GM23338 (cell line): ENCODE measurements at regions not wholly inside any gene's neighbourhood (a gene's known extent, or its start where the extent isn't known, plus 50 kb on each side); places are given as distances from the start of the nearest gene placed in this dataset.
A peak's percentile ranks its signal among the peaks of the same experiment; 100 is the strongest.

Experiments
- ATAC-seq: fragments of 200-7000 bp; cut with Tn5 transposase; 3 replicates; pipeline ENCODE4 v1.9.1; 2020
- DNase-seq: peaks from one replicate; pipeline ENCODE4 v3.0.0-alpha.2; 2015; ENCODE audit warnings: low spot score
- H2AFZ ChIP-seq: fragments of 200-600 bp; sonication (generic); 2 replicates; pipeline ENCODE4 v1.8.0; 2016; ENCODE audit warnings: antibody characterized with exemption, mild to moderate bottlenecking, moderate library complexity
- H3F3A ChIP-seq: fragments of 200-600 bp; sonication (generic); replicated peaks from 2 replicates; pipeline ENCODE4 v1.8.0; 2017; ENCODE audit warnings: antibody characterized with exemption, mixed run types, low read depth
- H3K27ac ChIP-seq: fragments of 200-600 bp; sonication (generic); 2 replicates; pipeline ENCODE4 v1.6.1; 2016; ENCODE audit warnings: low read depth
- H3K27me3 ChIP-seq: fragments of 200-600 bp; sonication (generic); 2 replicates; pipeline ENCODE4 v1.8.0; 2016; ENCODE audit warnings: mild to moderate bottlenecking, mixed run types, moderate library complexity; ENCODE audit not compliant: insufficient read depth
- H3K36me3 ChIP-seq: fragments of 200-600 bp; sonication (generic); 2 replicates; pipeline ENCODE4 v1.8.0; 2016; ENCODE audit warnings: mild to moderate bottlenecking; ENCODE audit not compliant: insufficient read depth
- H3K4me1 ChIP-seq: fragments of 200-600 bp; sonication (generic); 2 replicates; pipeline ENCODE4 v1.8.0; 2016; ENCODE audit warnings: mild to moderate bottlenecking, moderate library complexity; ENCODE audit not compliant: insufficient read depth
- H3K4me2 ChIP-seq: fragments of 200-600 bp; sonication (generic); 2 replicates; pipeline ENCODE4 v1.7.1; 2017; ENCODE audit warnings: mixed run types
- H3K4me3 ChIP-seq: fragments of 200-600 bp; sonication (generic); 2 replicates; pipeline ENCODE4 v1.6.1; 2016; ENCODE audit warnings: mixed run types
- H3K79me2 ChIP-seq: fragments of 200-600 bp; sonication (generic); replicated peaks from 2 replicates; pipeline ENCODE4 v1.8.0; 2017; ENCODE audit warnings: mild to moderate bottlenecking; ENCODE audit not compliant: insufficient read depth
- H3K9me2 ChIP-seq: fragments of 200-600 bp; sonication (generic); 2 replicates; pipeline ENCODE4 v1.8.0; 2017; ENCODE audit not compliant: insufficient read depth
- H4K20me1 ChIP-seq: fragments of 200-600 bp; sonication (generic); replicated peaks from 2 replicates; pipeline ENCODE4 v1.8.0; 2017; ENCODE audit warnings: mild to moderate bottlenecking; ENCODE audit not compliant: insufficient read depth
- H3K27ac Mint-ChIP-seq: 2 replicates; pipeline ENCODE4 v1.8.0; 2020; ENCODE audit warnings: inconsistent platforms, mild to moderate bottlenecking, moderate library complexity, mixed read lengths
- H3K27me3 Mint-ChIP-seq: 3 replicates; pipeline ENCODE4 v1.8.0; 2022; ENCODE audit warnings: low read depth, mild to moderate bottlenecking, moderate library complexity, mixed read lengths, inconsistent platforms; ENCODE audit not compliant: insufficient read depth, poor library complexity
- H3K36me3 Mint-ChIP-seq: 3 replicates; pipeline ENCODE4 v1.8.0; 2021; ENCODE audit warnings: low read depth, mild to moderate bottlenecking, inconsistent platforms, moderate library complexity, mixed read lengths
- H3K4me1 Mint-ChIP-seq: 3 replicates; pipeline ENCODE4 v1.8.0; 2020; ENCODE audit warnings: mild to moderate bottlenecking, inconsistent platforms, mixed read lengths
- H3K4me3 Mint-ChIP-seq: 3 replicates; pipeline ENCODE4 v1.8.0; 2021; ENCODE audit warnings: moderate library complexity, mild to moderate bottlenecking, inconsistent platforms, mixed read lengths
- H3K9me3 Mint-ChIP-seq: 3 replicates; pipeline ENCODE4 v1.8.0; 2020; ENCODE audit warnings: moderate library complexity, mild to moderate bottlenecking, inconsistent platforms, mixed read lengths
- EZH2phosphoT487 ChIP-seq: fragments of 200-600 bp; sonication (generic); IDR thresholded peaks from one replicate; pipeline ENCODE4 v1.8.1; 2018; ENCODE audit warnings: antibody characterized with exemption; ENCODE audit not compliant: unreplicated experiment
- JUNB ChIP-seq: IDR thresholded peaks from one replicate; pipeline ENCODE4 v1.6.1; 2016; ENCODE audit warnings: antibody characterized with exemption; ENCODE audit not compliant: unreplicated experiment
- NANOG ChIP-seq: IDR thresholded peaks from 2 replicates; pipeline ENCODE4 v1.6.1; 2016; ENCODE audit warnings: antibody characterized with exemption, borderline replicate concordance
- POLR2AphosphoS5 ChIP-seq: IDR thresholded peaks from 2 replicates; pipeline ENCODE4 v1.6.1; 2016; ENCODE audit warnings: antibody characterized with exemption, low read depth
- STAT1 ChIP-seq: IDR thresholded peaks from one replicate; pipeline ENCODE4 v1.6.1; 2016; ENCODE audit warnings: antibody characterized with exemption; ENCODE audit not compliant: unreplicated experiment
- ZNF114 ChIP-seq: fragments of 250-450 bp; sonication (Bioruptor Pico); IDR thresholded peaks from 2 replicates; pipeline ENCODE4 v1.5.0; 2020; ENCODE audit warnings: mild to moderate bottlenecking, moderate library complexity
- ZNF331 ChIP-seq: fragments of 250-450 bp; sonication (Bioruptor Pico); IDR thresholded peaks from 2 replicates; pipeline ENCODE4 v1.5.0; 2020; ENCODE audit warnings: low read depth, mild to moderate bottlenecking, moderate library complexity
- TF ChIP-seq, protein P1 (sequence below): fragments of 250-450 bp; sonication (Bioruptor Pico); IDR thresholded peaks from 2 replicates; pipeline ENCODE4 v1.5.0; 2020; ENCODE audit warnings: mild to moderate bottlenecking, moderate library complexity
- TF ChIP-seq, protein P2 (sequence below): IDR thresholded peaks from one replicate; pipeline ENCODE4 v1.6.1; 2018; ENCODE audit warnings: antibody characterized with exemption; ENCODE audit not compliant: unreplicated experiment
- TF ChIP-seq, protein P3 (sequence below), 2 experiments: fragments of 200-600 bp in 1 of 2; sonication (generic) in 1 of 2; conservative IDR thresholded peaks; 2 replicates each; pipeline versions ENCODE4 v1.5.1 to v1.6.1; 2016 to 2017; ENCODE audit warnings: antibody characterized with exemption in 2 of 2, low read depth in 2 of 2, mild to moderate bottlenecking in 2 of 2, moderate library complexity in 1 of 2
- TF ChIP-seq, protein P4 (sequence below): IDR thresholded peaks from 2 replicates; pipeline ENCODE4 v1.6.1; 2016; ENCODE audit warnings: antibody characterized with exemption

DNA sequence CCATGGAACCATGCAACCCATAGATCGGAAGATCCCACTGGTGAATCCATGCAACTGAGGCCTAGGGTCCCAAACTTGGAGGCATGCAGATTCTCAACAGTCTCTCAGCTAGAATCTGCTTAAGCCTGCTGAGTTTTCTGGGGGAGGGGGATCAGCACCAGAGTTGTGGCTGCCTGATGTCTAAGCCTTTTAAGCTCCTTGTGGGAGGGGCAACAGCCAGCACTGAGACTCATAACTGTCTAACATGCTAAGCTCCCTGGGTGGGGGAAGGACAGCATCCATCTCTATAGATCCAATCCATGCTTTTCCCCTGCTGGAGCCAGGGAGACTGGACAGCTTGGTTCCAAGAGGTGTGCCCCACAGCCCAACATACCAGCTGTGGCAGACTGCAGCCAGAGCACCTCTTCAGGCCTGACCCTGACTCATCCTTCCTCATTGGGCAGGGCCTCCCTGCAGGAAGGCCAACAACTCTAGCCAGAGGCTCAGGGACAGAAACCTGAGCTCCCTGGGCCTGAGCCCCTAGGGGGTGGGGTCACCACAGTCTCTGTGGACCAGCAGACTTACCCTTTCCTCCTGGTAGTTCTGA lies 300.1 kb upstream of the SLC7A11 start (continued):
- TF ChIP-seq, protein P1, sequence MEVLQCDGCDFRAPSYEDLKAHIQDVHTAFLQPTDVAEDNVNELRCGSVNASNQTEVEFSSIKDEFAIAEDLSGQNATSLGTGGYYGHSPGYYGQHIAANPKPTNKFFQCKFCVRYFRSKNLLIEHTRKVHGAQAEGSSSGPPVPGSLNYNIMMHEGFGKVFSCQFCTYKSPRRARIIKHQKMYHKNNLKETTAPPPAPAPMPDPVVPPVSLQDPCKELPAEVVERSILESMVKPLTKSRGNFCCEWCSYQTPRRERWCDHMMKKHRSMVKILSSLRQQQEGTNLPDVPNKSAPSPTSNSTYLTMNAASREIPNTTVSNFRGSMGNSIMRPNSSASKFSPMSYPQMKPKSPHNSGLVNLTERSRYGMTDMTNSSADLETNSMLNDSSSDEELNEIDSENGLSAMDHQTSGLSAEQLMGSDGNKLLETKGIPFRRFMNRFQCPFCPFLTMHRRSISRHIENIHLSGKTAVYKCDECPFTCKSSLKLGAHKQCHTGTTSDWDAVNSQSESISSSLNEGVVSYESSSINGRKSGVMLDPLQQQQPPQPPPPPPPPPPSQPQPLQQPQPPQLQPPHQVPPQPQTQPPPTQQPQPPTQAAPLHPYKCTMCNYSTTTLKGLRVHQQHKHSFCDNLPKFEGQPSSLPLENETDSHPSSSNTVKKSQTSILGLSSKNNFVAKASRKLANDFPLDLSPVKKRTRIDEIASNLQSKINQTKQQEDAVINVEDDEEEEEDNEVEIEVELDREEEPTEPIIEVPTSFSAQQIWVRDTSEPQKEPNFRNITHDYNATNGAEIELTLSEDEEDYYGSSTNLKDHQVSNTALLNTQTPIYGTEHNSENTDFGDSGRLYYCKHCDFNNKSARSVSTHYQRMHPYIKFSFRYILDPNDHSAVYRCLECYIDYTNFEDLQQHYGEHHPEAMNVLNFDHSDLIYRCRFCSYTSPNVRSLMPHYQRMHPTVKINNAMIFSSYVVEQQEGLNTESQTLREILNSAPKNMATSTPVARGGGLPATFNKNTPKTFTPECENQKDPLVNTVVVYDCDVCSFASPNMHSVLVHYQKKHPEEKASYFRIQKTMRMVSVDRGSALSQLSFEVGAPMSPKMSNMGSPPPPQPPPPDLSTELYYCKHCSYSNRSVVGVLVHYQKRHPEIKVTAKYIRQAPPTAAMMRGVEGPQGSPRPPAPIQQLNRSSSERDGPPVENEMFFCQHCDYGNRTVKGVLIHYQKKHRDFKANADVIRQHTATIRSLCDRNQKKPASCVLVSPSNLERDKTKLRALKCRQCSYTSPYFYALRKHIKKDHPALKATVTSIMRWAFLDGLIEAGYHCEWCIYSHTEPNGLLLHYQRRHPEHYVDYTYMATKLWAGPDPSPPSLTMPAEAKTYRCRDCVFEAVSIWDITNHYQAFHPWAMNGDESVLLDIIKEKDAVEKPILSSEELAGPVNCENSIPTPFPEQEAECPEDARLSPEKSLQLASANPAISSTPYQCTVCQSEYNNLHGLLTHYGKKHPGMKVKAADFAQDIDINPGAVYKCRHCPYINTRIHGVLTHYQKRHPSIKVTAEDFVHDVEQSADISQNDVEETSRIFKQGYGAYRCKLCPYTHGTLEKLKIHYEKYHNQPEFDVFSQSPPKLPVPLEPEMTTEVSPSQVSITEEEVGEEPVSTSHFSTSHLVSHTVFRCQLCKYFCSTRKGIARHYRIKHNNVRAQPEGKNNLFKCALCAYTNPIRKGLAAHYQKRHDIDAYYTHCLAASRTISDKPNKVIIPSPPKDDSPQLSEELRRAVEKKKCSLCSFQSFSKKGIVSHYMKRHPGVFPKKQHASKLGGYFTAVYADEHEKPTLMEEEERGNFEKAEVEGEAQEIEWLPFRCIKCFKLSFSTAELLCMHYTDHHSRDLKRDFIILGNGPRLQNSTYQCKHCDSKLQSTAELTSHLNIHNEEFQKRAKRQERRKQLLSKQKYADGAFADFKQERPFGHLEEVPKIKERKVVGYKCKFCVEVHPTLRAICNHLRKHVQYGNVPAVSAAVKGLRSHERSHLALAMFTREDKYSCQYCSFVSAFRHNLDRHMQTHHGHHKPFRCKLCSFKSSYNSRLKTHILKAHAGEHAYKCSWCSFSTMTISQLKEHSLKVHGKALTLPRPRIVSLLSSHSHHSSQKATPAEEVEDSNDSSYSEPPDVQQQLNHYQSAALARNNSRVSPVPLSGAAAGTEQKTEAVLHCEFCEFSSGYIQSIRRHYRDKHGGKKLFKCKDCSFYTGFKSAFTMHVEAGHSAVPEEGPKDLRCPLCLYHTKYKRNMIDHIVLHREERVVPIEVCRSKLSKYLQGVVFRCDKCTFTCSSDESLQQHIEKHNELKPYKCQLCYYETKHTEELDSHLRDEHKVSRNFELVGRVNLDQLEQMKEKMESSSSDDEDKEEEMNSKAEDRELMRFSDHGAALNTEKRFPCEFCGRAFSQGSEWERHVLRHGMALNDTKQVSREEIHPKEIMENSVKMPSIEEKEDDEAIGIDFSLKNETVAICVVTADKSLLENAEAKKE (CRISPR knock-in tag) = no peak
- no peak for TF ChIP-seq ZNF331 (CRISPR knock-in tag)
- no peak for TF ChIP-seq STAT1
- no peak for TF ChIP-seq EZH2phosphoT487
- no peak for TF ChIP-seq JUNB

DNA sequence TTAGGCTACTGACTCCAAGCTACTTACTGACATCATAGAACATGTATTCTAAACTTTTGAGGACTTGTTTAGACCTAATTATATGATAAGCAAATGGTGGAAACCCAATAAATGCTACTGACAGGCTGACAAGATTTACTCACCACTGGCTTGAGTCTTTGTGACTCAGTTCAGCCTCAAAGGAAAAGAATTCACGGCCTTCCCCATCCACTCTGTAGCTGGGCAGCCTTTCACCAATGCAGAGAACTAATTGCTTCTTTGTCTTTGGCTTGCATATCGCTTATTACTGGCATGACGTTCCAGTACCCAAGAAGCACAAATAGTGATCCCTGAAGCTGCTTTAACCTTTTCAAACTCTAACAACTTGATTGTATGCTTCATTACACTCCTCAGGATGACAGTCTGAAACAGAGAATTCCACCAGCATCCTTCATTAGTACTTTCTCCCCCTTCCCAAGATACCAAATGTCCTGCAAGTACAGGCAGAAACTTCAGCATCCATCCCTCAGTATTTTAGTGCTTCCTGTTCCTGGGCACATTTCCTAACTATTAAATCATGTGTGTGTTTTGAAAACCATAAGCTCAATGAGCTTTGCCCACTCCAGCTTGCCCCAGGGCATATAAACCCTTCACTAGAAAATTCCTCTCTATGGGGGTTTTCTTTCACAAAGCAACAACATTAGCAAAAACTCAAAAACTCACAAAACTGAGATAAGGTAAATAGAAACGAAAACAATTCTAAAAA lies 298.1 kb upstream of the SLC7A11 start:
- Histone ChIP-seq H3K27ac (no peak overlapping the region), H3K79me2 (no peaks in the 10 kb centered on the region), H2AFZ (peak overlapping the region; percentile 82; the same call in 1 of the 2 replicates), H3K4me1 (no peaks in the 10 kb centered on the region), H3K9me2 (peaks cover 7% of the 10 kb centered on the region; the same call in 1 of the 2 replicates), H3K27me3 (no peaks in the 10 kb centered on the region), H4K20me1 (no peaks in the 10 kb centered on the region), H3K4me3 (no peak overlapping the region), H3F3A (no peaks in the 10 kb centered on the region), H3K4me2 (no peak overlapping the region), H3K36me3 (no peaks in the 10 kb centered on the region)
- Mint-ChIP-seq H3K4me3 (no peak overlapping the region), H3K4me1 (no peaks in the 10 kb centered on the region; the same call in 2 of the 3 replicates), H3K36me3 (0 out of 3 replicates have a peak, but pooled peaks cover 2% of the 10 kb centered on the region), H3K27me3 (no peaks in the 10 kb centered on the region), H3K27ac (no peak overlapping the region), H3K9me3 (no peaks in the 10 kb centered on the region)
- no peak for DNase-seq
- ATAC-seq = no peak
- no peak for TF ChIP-seq POLR2AphosphoS5
- TF ChIP-seq, protein P2, sequence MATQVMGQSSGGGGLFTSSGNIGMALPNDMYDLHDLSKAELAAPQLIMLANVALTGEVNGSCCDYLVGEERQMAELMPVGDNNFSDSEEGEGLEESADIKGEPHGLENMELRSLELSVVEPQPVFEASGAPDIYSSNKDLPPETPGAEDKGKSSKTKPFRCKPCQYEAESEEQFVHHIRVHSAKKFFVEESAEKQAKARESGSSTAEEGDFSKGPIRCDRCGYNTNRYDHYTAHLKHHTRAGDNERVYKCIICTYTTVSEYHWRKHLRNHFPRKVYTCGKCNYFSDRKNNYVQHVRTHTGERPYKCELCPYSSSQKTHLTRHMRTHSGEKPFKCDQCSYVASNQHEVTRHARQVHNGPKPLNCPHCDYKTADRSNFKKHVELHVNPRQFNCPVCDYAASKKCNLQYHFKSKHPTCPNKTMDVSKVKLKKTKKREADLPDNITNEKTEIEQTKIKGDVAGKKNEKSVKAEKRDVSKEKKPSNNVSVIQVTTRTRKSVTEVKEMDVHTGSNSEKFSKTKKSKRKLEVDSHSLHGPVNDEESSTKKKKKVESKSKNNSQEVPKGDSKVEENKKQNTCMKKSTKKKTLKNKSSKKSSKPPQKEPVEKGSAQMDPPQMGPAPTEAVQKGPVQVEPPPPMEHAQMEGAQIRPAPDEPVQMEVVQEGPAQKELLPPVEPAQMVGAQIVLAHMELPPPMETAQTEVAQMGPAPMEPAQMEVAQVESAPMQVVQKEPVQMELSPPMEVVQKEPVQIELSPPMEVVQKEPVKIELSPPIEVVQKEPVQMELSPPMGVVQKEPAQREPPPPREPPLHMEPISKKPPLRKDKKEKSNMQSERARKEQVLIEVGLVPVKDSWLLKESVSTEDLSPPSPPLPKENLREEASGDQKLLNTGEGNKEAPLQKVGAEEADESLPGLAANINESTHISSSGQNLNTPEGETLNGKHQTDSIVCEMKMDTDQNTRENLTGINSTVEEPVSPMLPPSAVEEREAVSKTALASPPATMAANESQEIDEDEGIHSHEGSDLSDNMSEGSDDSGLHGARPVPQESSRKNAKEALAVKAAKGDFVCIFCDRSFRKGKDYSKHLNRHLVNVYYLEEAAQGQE = no peak
- TF ChIP-seq, protein P3, sequence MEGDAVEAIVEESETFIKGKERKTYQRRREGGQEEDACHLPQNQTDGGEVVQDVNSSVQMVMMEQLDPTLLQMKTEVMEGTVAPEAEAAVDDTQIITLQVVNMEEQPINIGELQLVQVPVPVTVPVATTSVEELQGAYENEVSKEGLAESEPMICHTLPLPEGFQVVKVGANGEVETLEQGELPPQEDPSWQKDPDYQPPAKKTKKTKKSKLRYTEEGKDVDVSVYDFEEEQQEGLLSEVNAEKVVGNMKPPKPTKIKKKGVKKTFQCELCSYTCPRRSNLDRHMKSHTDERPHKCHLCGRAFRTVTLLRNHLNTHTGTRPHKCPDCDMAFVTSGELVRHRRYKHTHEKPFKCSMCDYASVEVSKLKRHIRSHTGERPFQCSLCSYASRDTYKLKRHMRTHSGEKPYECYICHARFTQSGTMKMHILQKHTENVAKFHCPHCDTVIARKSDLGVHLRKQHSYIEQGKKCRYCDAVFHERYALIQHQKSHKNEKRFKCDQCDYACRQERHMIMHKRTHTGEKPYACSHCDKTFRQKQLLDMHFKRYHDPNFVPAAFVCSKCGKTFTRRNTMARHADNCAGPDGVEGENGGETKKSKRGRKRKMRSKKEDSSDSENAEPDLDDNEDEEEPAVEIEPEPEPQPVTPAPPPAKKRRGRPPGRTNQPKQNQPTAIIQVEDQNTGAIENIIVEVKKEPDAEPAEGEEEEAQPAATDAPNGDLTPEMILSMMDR (conservative IDR thresholded peaks at IDR 0.05; ENCODE audit: low read depth in 2 of 2) = no peak
- TF ChIP-seq NANOG = no peak
- no peak for TF ChIP-seq EZH2phosphoT487
- no peak for TF ChIP-seq ZNF331 (CRISPR knock-in tag)
- TF ChIP-seq, protein P4, sequence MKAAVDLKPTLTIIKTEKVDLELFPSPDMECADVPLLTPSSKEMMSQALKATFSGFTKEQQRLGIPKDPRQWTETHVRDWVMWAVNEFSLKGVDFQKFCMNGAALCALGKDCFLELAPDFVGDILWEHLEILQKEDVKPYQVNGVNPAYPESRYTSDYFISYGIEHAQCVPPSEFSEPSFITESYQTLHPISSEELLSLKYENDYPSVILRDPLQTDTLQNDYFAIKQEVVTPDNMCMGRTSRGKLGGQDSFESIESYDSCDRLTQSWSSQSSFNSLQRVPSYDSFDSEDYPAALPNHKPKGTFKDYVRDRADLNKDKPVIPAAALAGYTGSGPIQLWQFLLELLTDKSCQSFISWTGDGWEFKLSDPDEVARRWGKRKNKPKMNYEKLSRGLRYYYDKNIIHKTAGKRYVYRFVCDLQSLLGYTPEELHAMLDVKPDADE = no peak
- no peak for TF ChIP-seq ZNF114 (CRISPR knock-in tag)
